ENCODE measurements at regions not wholly inside any gene's neighbourhood (a gene's known extent, or its start where the extent isn't known, plus 50 kb on each side); places are given as distances from the start of the nearest gene placed in this dataset.

DNA sequence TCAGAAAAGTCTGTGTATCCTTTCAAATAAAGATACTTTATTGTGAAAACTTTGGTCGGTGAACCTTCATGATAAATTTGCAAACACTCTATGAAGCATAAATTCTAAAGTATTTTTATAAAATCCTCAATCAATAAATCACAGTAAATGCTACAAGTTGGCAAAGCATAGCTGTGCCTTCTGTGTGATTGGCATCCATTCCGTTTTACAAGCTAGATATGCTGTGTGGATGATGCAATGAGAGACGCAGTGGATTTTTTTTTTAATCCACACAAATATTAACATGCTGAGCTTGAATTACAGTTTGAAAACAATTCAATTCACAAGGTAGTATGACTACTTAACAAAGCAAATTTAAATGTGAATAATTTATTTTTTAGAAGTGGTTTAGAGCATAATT, 937.2 kb downstream of the ZPLD1 start:
- no peak for ATAC-seq

DNA sequence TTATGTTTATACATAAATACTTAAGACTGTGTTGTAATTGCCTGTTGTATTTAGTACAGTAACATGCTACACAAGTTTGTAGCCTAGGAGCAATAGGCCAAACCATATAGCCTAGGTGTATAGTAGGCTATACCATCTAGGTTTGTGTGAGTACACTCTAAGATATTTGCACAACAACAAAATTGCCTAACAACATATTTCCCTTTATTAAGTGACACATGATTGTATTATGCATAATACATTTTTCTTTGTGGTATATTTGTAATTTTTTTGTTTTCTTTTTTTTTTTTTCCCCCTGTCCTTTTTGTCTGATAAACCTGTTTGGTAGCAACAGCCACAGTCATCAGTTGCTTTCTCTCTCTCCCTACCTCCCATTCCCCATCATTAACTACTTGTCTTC, 945.6 kb downstream of the ZPLD1 start:
- Histone ChIP-seq H3K4me1 (no peaks in the 10 kb centered on the region), H3K9me3 (no peaks in the 10 kb centered on the region), H3K36me3 (replicated peaks in 1 of 2; ENCODE audit: insufficient read depth in 1 of 2, low read depth in 2 of 2) (no peaks in the 10 kb centered on the region), H3K27me3 (no peaks in the 10 kb centered on the region), H3K27ac (no peak overlapping the region), H3K4me3 (no peak overlapping the region)
- ATAC-seq (no peak), DNase-seq (no peak)
- TF ChIP-seq, protein P1, sequence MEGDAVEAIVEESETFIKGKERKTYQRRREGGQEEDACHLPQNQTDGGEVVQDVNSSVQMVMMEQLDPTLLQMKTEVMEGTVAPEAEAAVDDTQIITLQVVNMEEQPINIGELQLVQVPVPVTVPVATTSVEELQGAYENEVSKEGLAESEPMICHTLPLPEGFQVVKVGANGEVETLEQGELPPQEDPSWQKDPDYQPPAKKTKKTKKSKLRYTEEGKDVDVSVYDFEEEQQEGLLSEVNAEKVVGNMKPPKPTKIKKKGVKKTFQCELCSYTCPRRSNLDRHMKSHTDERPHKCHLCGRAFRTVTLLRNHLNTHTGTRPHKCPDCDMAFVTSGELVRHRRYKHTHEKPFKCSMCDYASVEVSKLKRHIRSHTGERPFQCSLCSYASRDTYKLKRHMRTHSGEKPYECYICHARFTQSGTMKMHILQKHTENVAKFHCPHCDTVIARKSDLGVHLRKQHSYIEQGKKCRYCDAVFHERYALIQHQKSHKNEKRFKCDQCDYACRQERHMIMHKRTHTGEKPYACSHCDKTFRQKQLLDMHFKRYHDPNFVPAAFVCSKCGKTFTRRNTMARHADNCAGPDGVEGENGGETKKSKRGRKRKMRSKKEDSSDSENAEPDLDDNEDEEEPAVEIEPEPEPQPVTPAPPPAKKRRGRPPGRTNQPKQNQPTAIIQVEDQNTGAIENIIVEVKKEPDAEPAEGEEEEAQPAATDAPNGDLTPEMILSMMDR (IDR thresholded peaks at IDR 0.05) = no peak
- no peak for TF ChIP-seq POLR2A (IDR thresholded peaks at IDR 0.05)
- intact Hi-C loops (cut with DNase I) = no loop called here

More for the DNA sequence above, 937.2 kb downstream of the ZPLD1 start:
- Histone ChIP-seq H3K9me3 (no peaks in the 10 kb centered on the region), H3K27ac (no peak overlapping the region), H3K4me1 (no peaks in the 10 kb centered on the region), H3K36me3 (replicated peaks in 1 of 2; ENCODE audit: insufficient read depth in 1 of 2, low read depth in 2 of 2) (no peaks in the 10 kb centered on the region), H3K27me3 (no peaks in the 10 kb centered on the region), H3K4me3 (no peak overlapping the region)
- no peak for TF ChIP-seq POLR2A (IDR thresholded peaks at IDR 0.05)
- TF ChIP-seq, protein P1 (IDR thresholded peaks at IDR 0.05) = no peak
- WGBS, 2 donors = 20 to 21% methylated on average over 3 of the region's 3 CpGs
- intact Hi-C loops (cut with DNase I) = no loop called here
- no peak for DNase-seq

DNA sequence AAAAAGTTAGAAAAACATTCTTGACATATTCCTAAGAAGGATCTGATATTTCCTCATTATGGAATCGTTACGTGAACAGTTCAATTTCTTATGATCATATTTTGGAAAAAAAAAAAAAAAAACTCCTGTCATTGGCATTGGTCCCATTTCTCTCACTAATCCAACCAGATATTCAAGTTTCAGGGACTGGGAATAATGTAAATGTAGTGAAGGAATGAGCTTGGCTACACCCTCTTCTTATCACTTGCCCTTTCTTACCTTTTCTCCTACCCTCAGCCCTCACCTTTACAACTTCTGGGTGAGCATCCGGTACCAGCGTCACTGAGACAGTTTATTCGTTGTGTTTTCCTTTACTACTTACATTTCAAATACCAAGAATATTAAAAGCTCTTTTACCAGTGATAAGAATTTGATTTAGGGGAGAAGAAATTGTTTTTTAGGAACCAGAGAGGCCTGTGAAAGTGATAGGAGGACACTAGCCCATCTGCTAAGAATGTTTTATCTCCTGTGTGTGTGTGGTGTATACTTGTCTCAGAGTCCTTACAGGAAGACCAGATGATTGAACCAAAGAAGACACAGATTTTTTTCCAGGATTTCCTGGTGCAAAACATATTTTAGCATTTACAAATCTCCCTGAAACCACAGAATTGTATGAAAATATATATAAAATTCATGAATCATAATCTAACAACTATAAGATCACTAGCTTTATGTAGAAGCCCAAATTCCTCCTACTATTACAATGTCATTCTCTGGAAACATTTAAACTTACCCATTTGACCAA, 946.7 kb downstream of the ZPLD1 start:
- Histone ChIP-seq H3K27me3 (no peaks in the 10 kb centered on the region), H3K4me3 (no peak overlapping the region), H3K27ac (no peak overlapping the region), H3K36me3 (replicated peaks in 1 of 2; ENCODE audit: insufficient read depth in 1 of 2, low read depth in 2 of 2) (no peaks in the 10 kb centered on the region), H3K9me3 (no peaks in the 10 kb centered on the region), H3K4me1 (no peaks in the 10 kb centered on the region)
- DNase-seq = no peak
- TF ChIP-seq POLR2A (IDR thresholded peaks at IDR 0.05) = no peak
- TF ChIP-seq, protein P1 (IDR thresholded peaks at IDR 0.05) = no peak
- intact Hi-C loops (cut with DNase I) = no loop called here
- no peak for ATAC-seq
- WGBS, 2 donors = 54 to 59% methylated on average over 5 of the region's 5 CpGs

DNA sequence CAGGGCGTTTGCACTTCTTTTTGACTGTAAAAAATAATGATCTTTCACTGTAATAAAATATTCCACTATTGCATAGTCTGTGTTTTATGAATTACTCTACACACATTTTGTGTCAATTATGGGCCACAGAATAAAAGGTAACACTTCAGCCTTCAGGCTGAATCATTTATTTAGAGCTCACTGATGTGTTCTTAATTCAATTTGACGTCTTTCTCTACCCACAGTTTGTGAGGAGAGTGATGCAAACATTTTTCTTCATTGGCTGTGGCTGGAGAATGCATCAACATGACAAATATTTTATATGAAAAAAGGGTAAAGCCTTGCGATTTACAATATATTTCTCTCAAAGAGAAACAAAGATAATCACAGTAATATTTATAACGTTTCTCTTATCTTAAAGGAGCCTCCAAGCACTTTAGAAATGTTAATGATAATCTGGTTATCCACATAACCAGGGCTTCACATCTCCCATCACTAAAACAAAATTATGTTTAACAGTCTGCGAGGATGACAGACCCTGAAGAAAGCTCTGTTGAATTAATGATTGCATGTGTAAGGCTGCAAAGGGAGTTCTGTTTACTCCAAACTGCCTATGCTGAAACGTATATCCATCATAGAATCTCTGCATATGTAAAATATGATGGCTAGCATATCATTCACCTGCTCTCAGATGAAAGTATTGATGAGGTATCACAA, 951.3 kb downstream of the ZPLD1 start:
- intact Hi-C loops (cut with DNase I) = no loop called here
- no peak for DNase-seq
- Histone ChIP-seq H3K27me3 (no peaks in the 10 kb centered on the region), H3K36me3 (replicated peaks in 1 of 2; ENCODE audit: insufficient read depth in 1 of 2, low read depth in 2 of 2) (no peaks in the 10 kb centered on the region), H3K9me3 (no peaks in the 10 kb centered on the region), H3K4me1 (no peaks in the 10 kb centered on the region), H3K27ac (no peak overlapping the region), H3K4me3 (no peak overlapping the region)
- no peak for ATAC-seq
- WGBS, 2 donors = 44 to 50% methylated on average over 6 of the region's 6 CpGs
- TF ChIP-seq POLR2A (IDR thresholded peaks at IDR 0.05) = no peak
- TF ChIP-seq, protein P1 (IDR thresholded peaks at IDR 0.05) = no peak

Data from body of pancreas (tissue), 4 donors.